Breast epithelium (tissue), 3 donors: ENCODE measurements at regions not wholly inside any gene's neighbourhood (a gene's known extent, or its start where the extent isn't known, plus 50 kb on each side); places are given as distances from the start of the nearest gene placed in this dataset.

ENCODE experiments used
- CTCF ChIP-seq, 3 donors: fragments of 450-650 bp; IDR thresholded peaks; one replicate each; pipeline ENCODE4 v1.5.1; 2016 to 2017; ENCODE audit warnings: antibody characterized with exemption in 3 of 3, mild to moderate bottlenecking in 3 of 3, moderate library complexity in 3 of 3
- POLR2A ChIP-seq: fragments of 450-650 bp; IDR thresholded peaks from one replicate; pipeline ENCODE4 v1.6.1; 2016; ENCODE audit warnings: antibody characterized with exemption, mild to moderate bottlenecking, moderate library complexity
- POLR2AphosphoS5 ChIP-seq, 3 donors: sonication (generic); formaldehyde crosslinking; IDR thresholded peaks; one replicate each; pipeline ENCODE4 v1.6.1; 2017; ENCODE audit warnings: antibody characterized with exemption in 3 of 3

- no peak for TF ChIP-seq POLR2A
- TF ChIP-seq CTCF (IDR thresholded peaks at IDR 0.05): no peak
- TF ChIP-seq POLR2AphosphoS5 (IDR thresholded peaks at IDR 0.05): no peak
These were observed 1480.7 kb upstream of the WWC1 start for GRCh38 chr5:166810721-166811120.
